ENCODE measurements at regions not wholly inside any gene's neighbourhood (a gene's known extent, or its start where the extent isn't known, plus 50 kb on each side); places are given as distances from the start of the nearest gene placed in this dataset.

DNA sequence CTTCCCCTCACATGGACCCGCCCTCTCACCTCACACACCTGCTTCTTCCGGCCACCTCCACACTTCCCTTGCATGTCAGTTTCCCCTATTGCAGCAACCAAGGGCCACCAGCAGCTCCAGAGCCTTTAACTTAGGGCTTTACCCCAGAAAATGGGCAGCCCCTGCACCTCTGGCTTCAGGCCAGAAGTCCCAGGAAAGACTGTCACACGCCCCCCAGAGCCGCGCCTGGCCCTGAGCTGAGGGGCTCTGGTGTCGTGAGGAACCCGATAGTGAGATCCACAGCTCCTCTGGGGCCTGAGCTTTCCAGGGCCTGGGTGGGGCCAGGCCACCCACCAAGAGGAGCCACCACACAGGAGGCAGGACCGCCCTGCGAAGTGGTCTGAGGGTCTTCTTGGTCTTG lies 182.4 kb downstream of the DLL1 start:
- TF ChIP-seq, protein P1, sequence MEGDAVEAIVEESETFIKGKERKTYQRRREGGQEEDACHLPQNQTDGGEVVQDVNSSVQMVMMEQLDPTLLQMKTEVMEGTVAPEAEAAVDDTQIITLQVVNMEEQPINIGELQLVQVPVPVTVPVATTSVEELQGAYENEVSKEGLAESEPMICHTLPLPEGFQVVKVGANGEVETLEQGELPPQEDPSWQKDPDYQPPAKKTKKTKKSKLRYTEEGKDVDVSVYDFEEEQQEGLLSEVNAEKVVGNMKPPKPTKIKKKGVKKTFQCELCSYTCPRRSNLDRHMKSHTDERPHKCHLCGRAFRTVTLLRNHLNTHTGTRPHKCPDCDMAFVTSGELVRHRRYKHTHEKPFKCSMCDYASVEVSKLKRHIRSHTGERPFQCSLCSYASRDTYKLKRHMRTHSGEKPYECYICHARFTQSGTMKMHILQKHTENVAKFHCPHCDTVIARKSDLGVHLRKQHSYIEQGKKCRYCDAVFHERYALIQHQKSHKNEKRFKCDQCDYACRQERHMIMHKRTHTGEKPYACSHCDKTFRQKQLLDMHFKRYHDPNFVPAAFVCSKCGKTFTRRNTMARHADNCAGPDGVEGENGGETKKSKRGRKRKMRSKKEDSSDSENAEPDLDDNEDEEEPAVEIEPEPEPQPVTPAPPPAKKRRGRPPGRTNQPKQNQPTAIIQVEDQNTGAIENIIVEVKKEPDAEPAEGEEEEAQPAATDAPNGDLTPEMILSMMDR (IDR thresholded peaks at IDR 0.05; ENCODE audit: insufficient read depth, low read length, severe bottlenecking), result no peak
- no peak for DNase-seq (ENCODE audit: low read depth)
- H3K4me3 ChIP-seq (ENCODE audit: low read depth, low read length), result no peak overlapping the region
- FAIRE-seq, result no peak
- H3K27me3 ChIP-seq (ENCODE audit: control insufficient read depth, insufficient read depth, low read length), result no peaks in the 10 kb centered on the region
- H3K36me3 ChIP-seq (ENCODE audit: control insufficient read depth, insufficient read depth, low read length), result no peaks in the 10 kb centered on the region

DNA sequence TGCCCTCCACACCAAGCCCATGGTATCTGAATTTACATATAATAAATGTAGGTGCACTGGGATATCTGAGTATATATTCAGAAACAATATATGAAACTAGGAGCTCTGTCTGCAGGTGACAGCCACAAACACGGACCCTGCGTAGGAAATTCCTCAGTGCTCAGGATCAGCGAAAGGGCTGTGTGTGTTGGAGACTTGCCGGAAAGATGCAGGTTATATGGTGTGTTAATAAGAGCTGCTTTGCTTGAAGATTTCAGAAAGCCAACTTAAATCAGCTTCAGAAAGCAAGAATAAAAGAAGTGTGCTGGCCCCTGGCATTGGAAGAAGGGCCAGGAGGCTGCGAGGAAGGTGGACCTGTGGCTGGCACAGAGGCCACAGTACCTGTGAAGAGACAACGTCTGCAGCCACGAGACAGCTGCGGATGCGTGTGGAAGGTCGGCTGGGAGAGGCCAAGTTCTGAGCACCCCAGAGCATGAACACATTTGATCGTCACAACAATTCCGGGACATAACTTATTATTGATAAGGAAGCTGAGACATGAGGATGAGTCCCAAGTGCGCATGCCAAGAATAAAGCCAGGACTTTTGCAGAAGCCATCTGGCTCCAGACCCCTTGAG lies 183.2 kb downstream of the DLL1 start:
- TF ChIP-seq, protein P1 (IDR thresholded peaks at IDR 0.05; ENCODE audit: insufficient read depth, low read length, severe bottlenecking), result no peak
- DNase-seq (ENCODE audit: low read depth) (no peak), FAIRE-seq (no peak)
- no peaks in the 10 kb centered on the region for H3K36me3 ChIP-seq (ENCODE audit: control insufficient read depth, insufficient read depth, low read length)
- H3K27me3 ChIP-seq (ENCODE audit: control insufficient read depth, insufficient read depth, low read length), result no peaks in the 10 kb centered on the region
- H3K4me3 ChIP-seq (ENCODE audit: low read depth, low read length), result no peak overlapping the region

DNA sequence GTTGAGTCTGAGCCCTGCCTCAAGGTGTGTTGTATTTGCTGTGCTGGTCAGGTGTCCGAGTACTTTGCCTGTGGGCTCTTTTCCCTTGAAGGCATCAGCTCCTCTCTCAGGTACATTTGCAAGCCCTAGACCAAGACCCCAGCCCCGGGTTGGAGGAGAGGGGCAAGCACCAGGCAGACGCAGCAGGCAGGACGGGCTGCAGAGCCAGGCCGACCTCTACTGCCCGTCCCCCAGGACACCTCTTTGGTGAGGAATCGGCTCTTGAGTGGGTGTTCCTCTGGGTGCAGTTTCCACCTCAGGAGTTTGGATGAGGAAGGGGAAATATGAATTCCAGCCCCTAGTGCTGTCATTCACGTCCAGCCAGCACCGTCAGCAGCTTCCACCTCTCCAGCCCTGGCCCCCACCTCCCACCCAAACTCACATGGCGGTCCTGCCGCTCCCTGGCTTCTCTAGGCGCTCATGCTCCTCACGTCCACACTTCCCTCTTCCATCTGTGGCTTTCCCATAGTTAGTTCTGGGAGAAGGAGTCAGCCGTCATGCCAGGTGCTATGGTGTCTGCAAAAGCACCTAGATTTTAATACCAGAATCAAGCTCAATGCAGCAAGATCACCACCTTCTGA lies 183.9 kb downstream of the DLL1 start:
- DNase-seq (ENCODE audit: low read depth) (no peak), FAIRE-seq (no peak)
- TF ChIP-seq, protein P1 (IDR thresholded peaks at IDR 0.05; ENCODE audit: insufficient read depth, low read length, severe bottlenecking), result no peak
- H3K36me3 ChIP-seq (ENCODE audit: control insufficient read depth, insufficient read depth, low read length), result no peaks in the 10 kb centered on the region
- H3K27me3 ChIP-seq (ENCODE audit: control insufficient read depth, insufficient read depth, low read length), result no peaks in the 10 kb centered on the region
- no peak overlapping the region for H3K4me3 ChIP-seq (ENCODE audit: low read depth, low read length)

DNA sequence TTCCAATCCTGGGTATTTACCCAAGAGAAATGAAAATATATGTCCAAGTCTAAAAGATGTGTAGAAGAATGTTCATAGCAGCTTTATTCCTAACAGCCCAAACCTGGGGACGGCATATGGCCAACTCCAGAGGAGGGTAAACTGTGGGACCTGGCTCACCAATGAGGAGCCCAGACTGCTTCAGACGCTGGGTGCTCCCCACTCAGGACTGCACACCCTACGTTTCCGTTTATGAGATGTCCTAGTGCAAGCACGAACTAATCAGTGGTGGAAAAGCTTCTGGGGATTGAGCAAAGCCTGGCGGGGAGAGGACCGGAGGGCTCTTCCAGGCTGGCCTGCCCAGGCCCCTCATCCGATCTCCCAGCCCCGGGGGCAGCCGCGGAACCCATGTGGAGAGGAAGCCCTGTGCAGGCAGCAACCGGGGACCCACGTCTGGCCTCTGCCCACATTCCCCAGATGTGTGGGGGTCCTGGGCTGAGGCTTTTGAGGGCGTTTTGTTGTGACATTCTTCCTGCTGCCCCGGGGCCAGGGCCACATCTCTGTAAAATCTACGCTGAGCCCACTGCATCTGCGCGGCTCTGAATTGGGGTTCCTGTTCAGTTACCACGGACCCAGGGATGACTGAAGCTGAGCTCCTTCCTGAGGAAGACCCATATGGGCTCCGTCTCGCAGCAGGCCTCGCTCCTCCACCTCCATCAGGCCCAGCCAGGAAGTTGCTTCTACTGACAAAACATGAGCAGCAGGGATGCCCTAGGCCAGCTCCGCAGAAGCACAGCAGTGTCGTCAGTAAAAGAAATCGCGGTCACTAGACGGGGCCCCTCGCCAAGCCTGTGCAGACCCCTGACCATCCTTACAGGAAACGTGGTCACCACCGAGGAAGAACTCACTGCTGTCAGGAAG lies 188.0 kb downstream of the DLL1 start:
- FAIRE-seq, result no peak
- DNase-seq (ENCODE audit: low read depth), result no peak
- no peaks in the 10 kb centered on the region for H3K27me3 ChIP-seq (ENCODE audit: control insufficient read depth, insufficient read depth, low read length)
- no peak overlapping the region for H3K4me3 ChIP-seq (ENCODE audit: low read depth, low read length)
- TF ChIP-seq, protein P1 (IDR thresholded peaks at IDR 0.05; ENCODE audit: insufficient read depth, low read length, severe bottlenecking), result no peak
- H3K36me3 ChIP-seq (ENCODE audit: control insufficient read depth, insufficient read depth, low read length), result no peaks in the 10 kb centered on the region

DNA sequence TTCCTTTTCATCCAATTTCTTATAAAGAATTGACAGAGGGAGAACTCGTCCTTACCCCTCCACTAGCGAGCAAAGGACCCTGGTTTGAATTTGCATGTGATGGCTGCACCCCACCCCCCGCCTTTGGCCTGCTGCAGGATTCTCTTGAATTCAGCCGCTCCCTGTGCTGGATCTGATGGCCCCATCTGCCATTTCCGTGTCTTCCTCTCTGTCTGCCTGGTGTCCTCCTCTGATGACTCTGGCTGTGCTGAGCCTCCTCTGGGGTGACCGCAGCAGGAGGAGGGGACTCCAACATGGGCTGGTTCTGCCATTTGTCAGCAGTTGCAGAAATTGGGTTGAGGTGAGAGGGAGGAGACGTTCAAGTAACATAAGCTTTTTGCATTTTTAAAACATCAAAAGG lies 188.8 kb downstream of the DLL1 start:
- Histone ChIP-seq H3K4me3 (ENCODE audit: low read depth, low read length) (no peak overlapping the region), H3K36me3 (ENCODE audit: control insufficient read depth, insufficient read depth, low read length) (no peaks in the 10 kb centered on the region), H3K27me3 (ENCODE audit: control insufficient read depth, insufficient read depth, low read length) (no peaks in the 10 kb centered on the region)
- DNase-seq (ENCODE audit: low read depth) (no peak), FAIRE-seq (no peak)
- TF ChIP-seq, protein P1 (IDR thresholded peaks at IDR 0.05; ENCODE audit: insufficient read depth, low read length, severe bottlenecking), result no peak
